Astrocyte of the cerebellum (primary cell): ENCODE measurements at regions not wholly inside any gene's neighbourhood (a gene's known extent, or its start where the extent isn't known, plus 50 kb on each side); places are given as distances from the start of the nearest gene placed in this dataset.
A peak's percentile ranks its signal among the peaks of the same experiment; 100 is the strongest.

Experiments
- DNase-seq: peaks from one replicate; pipeline ENCODE4 v3.0.0-alpha.2; 2011; ENCODE audit warnings: low read depth
- H3K4me3 ChIP-seq: 2 replicates; pipeline ENCODE4 v1.5.1; 2011; ENCODE audit warnings: mild to moderate bottlenecking, low read depth, low read length, moderate library complexity
- in situ Hi-C: cut with HindIII; loops from 2 replicates; pipeline ENCODE4 v1.10.0; 2017; ENCODE audit warnings: low sequenced_read_pairs
- TF ChIP-seq, protein P1 (sequence below): IDR thresholded peaks from 2 replicates; pipeline ENCODE4 v1.5.1; 2012; ENCODE audit warnings: low read length, low read depth, moderate library complexity, mild to moderate bottlenecking; ENCODE audit errors: missing control alignments

DNA sequence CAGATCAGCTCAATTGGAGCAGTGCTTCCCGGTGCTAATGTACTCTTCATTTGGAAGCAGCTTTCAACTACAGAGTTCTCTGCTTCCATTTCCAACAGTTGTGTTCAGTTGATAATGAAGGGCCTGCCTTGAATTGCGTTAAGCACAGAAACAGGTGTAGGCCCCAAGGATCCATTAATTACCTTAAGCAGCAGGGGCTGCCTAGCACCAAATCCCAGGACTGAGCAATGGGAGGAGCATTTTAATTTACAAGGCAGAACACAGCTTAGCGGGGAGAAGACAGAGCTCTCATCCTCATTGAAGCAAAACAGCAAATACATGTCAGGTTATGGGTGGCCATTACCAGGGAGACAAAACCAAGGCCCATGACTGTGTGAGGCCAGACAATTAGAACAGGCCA, 349.6 kb downstream of the TFEC start:
- in situ Hi-C loops: no loop called here

DNA sequence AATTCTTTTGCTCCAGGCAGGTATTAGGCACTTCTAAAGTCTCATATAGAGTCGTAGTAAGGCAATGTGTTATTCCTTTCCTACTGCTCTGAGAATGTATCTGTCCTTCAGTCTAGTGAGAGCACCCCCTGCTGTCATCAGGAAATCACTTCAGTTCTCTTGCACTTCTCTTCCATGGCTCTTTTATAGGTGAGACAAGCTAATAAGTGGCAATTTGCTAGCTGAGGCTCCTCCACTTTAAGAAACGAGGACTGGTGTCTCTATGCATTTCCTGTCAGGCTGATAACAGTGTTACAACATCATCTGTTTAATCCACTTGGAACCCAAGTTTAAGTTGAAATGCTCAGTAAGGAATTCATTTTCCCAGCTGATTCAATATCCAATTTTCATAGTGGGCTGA, 350.6 kb downstream of the TFEC start:
- no peak overlapping the region for H3K4me3 ChIP-seq
- no peak for DNase-seq
- TF ChIP-seq, protein P1, sequence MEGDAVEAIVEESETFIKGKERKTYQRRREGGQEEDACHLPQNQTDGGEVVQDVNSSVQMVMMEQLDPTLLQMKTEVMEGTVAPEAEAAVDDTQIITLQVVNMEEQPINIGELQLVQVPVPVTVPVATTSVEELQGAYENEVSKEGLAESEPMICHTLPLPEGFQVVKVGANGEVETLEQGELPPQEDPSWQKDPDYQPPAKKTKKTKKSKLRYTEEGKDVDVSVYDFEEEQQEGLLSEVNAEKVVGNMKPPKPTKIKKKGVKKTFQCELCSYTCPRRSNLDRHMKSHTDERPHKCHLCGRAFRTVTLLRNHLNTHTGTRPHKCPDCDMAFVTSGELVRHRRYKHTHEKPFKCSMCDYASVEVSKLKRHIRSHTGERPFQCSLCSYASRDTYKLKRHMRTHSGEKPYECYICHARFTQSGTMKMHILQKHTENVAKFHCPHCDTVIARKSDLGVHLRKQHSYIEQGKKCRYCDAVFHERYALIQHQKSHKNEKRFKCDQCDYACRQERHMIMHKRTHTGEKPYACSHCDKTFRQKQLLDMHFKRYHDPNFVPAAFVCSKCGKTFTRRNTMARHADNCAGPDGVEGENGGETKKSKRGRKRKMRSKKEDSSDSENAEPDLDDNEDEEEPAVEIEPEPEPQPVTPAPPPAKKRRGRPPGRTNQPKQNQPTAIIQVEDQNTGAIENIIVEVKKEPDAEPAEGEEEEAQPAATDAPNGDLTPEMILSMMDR: peak; percentile 45
- in situ Hi-C loops: no loop called here

More for the DNA sequence above, 349.6 kb downstream of the TFEC start:
- TF ChIP-seq, protein P1: no peak
- no peak overlapping the region for H3K4me3 ChIP-seq
- no peak for DNase-seq

DNA sequence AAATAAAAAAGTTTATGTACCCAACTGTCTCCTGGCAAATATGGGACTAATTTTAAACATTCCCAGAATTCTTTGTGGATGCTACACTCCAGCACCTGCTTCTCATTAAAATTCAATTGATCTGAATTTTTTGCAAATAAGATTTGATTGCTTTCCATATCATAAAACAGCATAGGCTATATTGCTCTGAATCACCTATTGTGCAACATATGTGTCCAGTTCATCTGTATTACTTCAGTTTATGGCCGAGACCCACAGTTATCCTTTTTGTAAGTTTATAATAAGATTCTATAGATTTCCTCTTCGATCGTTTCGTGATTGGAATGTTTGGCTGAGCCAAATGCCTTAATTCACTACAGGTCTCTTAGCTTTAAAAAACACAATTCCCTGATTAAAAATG, 351.1 kb downstream of the TFEC start:
- TF ChIP-seq, protein P1: no peak
- no peak for DNase-seq
- in situ Hi-C loops: no loop called here

DNA sequence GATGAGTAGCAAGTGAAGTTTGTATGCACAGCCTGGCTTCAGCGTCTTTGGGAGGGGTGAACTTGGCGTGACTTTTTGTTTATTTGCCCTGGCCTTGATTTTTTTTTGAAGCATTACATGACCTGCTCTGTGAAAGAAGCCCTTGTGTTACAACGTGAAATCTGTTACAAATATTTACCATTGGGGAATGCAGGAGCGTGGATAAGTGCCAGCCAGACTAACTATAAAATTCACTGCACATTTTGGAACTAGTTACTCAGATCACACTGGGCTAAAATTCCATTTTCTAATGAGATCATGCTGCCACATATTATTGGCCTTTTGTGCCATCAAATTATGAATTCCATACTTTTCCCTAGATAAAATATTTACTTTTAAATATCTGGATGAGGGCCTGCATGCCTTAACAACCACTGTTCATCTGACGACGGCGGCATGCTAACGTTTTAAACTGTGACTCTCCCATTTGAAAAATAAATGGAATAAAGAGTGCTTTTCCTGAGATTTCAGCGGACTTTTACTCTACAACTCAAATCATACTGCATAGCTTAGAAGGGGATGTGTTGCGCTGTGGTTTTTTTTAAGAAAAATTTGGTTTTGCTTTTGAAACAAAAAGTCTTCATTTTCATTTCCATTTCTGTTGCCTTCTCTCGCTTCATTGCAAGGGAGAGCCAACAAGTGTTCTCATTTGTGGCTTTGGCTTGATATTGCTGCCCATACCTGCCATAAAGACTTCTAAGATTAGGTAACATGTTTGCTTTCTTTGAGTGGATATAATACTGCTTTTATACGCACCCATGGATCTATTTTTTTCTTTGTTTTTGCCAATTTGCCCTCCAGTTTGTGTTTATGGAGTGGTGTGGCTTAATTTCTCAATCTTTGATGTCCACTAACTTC, 352.2 kb downstream of the TFEC start:
- DNase-seq: peak; percentile 32
- in situ Hi-C loops: no loop called here
- no peak overlapping the region for H3K4me3 ChIP-seq
- TF ChIP-seq, protein P1: no peak

More for the DNA sequence above, 351.1 kb downstream of the TFEC start:
- H3K4me3 ChIP-seq: no peak overlapping the region

DNA sequence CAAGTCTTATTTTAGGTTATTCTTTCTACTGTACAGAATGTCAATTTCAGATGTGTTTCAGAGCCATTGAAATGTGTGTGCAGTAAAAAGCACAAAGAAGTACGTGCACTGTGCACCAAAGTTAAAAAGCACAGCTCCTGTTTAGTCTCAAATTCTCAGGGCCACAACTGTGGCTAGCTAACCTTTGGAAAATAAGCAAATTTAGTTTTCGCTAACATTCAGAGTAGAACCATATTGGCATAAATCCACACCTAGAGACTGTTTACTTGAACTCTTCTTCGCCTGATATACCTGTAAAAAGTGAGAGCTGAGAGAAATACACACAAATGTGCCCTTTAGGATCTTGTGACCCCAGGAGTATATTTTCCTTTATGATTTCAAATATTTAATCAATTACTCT, 353.9 kb downstream of the TFEC start:
- TF ChIP-seq, protein P1: no peak
- DNase-seq: no peak
- in situ Hi-C loops: no loop called here
- H3K4me3 ChIP-seq: no peak overlapping the region

DNA sequence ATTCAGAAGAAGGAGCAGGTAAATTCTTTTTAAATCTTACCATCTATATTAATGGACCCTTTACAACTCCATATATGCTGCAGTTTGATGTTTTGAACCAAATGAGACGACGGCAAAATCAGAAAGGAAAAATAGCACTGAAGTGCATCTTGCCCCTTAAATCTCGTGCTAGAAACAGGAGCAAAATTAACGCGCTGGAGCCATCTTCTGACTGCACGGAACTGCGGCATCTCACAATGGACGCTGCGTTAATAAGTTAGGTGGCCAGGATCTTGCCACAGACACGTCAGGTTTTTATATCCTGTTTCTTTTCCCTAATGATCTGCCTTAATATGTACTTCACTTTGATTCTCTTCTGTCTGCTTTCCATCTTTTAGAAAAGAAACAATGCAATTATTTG, 354.5 kb downstream of the TFEC start:
- in situ Hi-C loops: no loop called here
- no peak for DNase-seq
- TF ChIP-seq, protein P1: peak; percentile 11
- no peak overlapping the region for H3K4me3 ChIP-seq
